PC-3 (cell line): ENCODE measurements at regions not wholly inside any gene's neighbourhood (a gene's known extent, or its start where the extent isn't known, plus 50 kb on each side); places are given as distances from the start of the nearest gene placed in this dataset.

Experiments
- ATAC-seq: fragments of 200-7000 bp; cut with Tn5 transposase; 2 replicates; pipeline ENCODE4 v1.9.1; 2020; ENCODE audit warnings: mild to moderate bottlenecking, moderate library complexity
- BruUV-seq: library from RNA; stranded (reverse); fragments of 400-500 nt; replicated peaks from 2 replicates; lab custom pipeline; 2021; lab: Mats Ljungman, UMichigan
- CTCF ChIA-PET: fragments of 300-600 bp; sonication (Branson Sonifier 250); formaldehyde crosslinking; loops from one replicate; lab custom pipeline; 2022; ENCODE audit warnings: antibody characterized with exemption; lab: Charles Lee
- POLR2A ChIA-PET: fragments of 300-600 bp; sonication (Branson Sonifier 250); formaldehyde crosslinking; loops from one replicate; lab custom pipeline; 2022; ENCODE audit warnings: antibody characterized with exemption; ENCODE audit not compliant: unreplicated experiment; lab: Charles Lee
- DNase-seq: peaks from one replicate; pipeline ENCODE4 v3.0.0-alpha.2; 2015
- H2AFZ ChIP-seq: fragments of 300-600 bp; sonication (generic); 2 replicates; pipeline ENCODE4 v1.6.0; 2016; ENCODE audit warnings: antibody characterized with exemption, low read length
- H3F3A ChIP-seq: fragments of 300-600 bp; sonication (generic); one replicate; pipeline ENCODE4 v1.6.0; 2017; ENCODE audit warnings: antibody characterized with exemption, low read length, control low read depth, mild to moderate bottlenecking; ENCODE audit not compliant: unreplicated experiment
- H3K27ac ChIP-seq: fragments of 300-600 bp; sonication (generic); 2 replicates; pipeline ENCODE4 v1.5.1; 2016; ENCODE audit warnings: mild to moderate bottlenecking, low read length
- H3K27me3 ChIP-seq: fragments of 300-600 bp; sonication (generic); 2 replicates; pipeline ENCODE4 v1.6.1; 2016; ENCODE audit warnings: low read length, mixed read lengths
- H3K36me3 ChIP-seq: fragments of 300-600 bp; sonication (generic); 2 replicates; pipeline ENCODE4 v1.6.1; 2016; ENCODE audit warnings: low read depth, mixed run types, low read length, mixed read lengths
- H3K4me1 ChIP-seq: fragments of 300-600 bp; sonication (generic); 2 replicates; pipeline ENCODE4 v1.5.1; 2016; ENCODE audit warnings: low read length; ENCODE audit not compliant: insufficient read depth
- H3K4me2 ChIP-seq: fragments of 300-600 bp; sonication (generic); 2 replicates; pipeline ENCODE4 v1.6.0; 2016; ENCODE audit warnings: low read length
- H3K4me3 ChIP-seq: fragments of 300-600 bp; sonication (generic); 2 replicates; pipeline ENCODE4 v1.5.1; 2016; ENCODE audit warnings: mild to moderate bottlenecking, low read length, mixed read lengths
- H3K79me2 ChIP-seq: fragments of 300-600 bp; sonication (generic); 2 replicates; pipeline ENCODE4 v1.6.1; 2017; ENCODE audit warnings: low read length, mixed read lengths
- H3K9ac ChIP-seq: fragments of 300-600 bp; sonication (generic); 2 replicates; pipeline ENCODE4 v1.6.0; 2016; ENCODE audit warnings: mild to moderate bottlenecking, low read length
- H3K9me2 ChIP-seq: fragments of 300-600 bp; sonication (generic); replicated peaks from 2 replicates; pipeline ENCODE4 v1.6.1; 2016; ENCODE audit warnings: mixed run types, low read length, mixed read lengths
- H3K9me3 ChIP-seq: fragments of 300-600 bp; sonication (generic); 2 replicates; pipeline ENCODE4 v1.6.1; 2016; ENCODE audit warnings: low read length, mixed read lengths
- H4K20me1 ChIP-seq: fragments of 300-600 bp; sonication (generic); 2 replicates; pipeline ENCODE4 v1.6.1; 2016; ENCODE audit warnings: low read length, mixed read lengths
- EZH2 ChIP-seq: fragments of 300-600 bp; sonication (generic); IDR thresholded peaks from one replicate; pipeline ENCODE4 v1.6.1; 2017; ENCODE audit warnings: antibody characterized with exemption, mild to moderate bottlenecking, low read length; ENCODE audit not compliant: unreplicated experiment
- EZH2phosphoT487 ChIP-seq: fragments of 300-600 bp; sonication (generic); IDR thresholded peaks from 2 replicates; pipeline ENCODE4 v1.6.1; 2018; ENCODE audit warnings: mild to moderate bottlenecking, antibody characterized with exemption, low read length, borderline replicate concordance
- intact Hi-C: fragments of 100-400 bp; cut with micrococcal nuclease; formaldehyde crosslinking; loops from 2 replicates; pipeline ENCODE4 v1.9.0; 2023
- TF ChIP-seq, protein P1 (sequence below): fragments of 300-600 bp; sonication (generic); conservative IDR thresholded peaks from 2 replicates; pipeline ENCODE4 v1.5.1; 2017; ENCODE audit warnings: antibody characterized with exemption, low read depth, mild to moderate bottlenecking, low read length

DNA sequence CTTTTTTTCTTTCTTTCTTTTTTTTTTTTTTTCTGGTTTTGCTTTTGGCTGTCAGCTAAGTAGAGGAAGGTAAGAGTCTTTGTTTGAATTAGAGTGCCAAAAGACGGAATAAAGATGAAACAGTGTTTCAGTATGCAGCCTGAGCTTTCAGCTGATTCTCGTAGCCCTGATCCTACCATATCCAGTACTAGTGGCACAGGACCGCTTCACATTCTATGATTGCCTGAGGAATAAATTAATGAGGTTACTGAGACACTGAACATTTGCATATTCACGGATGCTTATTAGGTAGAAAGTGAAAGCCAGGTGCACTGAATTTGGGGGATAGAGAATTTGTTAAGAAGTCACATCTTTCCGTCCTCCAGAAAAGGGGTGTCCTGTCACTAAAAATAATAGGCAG is 421.5 kb upstream of the POU3F3 start:
- no peaks in the 10 kb centered on the region for H3K36me3 ChIP-seq
- no TSS peak for BruUV-seq
- CTCF ChIA-PET, result no interaction called here
- DNase-seq (no peak), ATAC-seq (no peak)
- H3K4me3 ChIP-seq, result no peak overlapping the region
- H3K9me2 ChIP-seq, result no peaks in the 10 kb centered on the region
- intact Hi-C loops, result no loop called here
- H3F3A ChIP-seq, result no peaks in the 10 kb centered on the region
- no peak overlapping the region for H2AFZ ChIP-seq
- no peak overlapping the region for H3K9ac ChIP-seq
- no peak overlapping the region for H3K27ac ChIP-seq
- peaks cover 57% of the 10 kb centered on the region for H3K27me3 ChIP-seq
- H3K4me1 ChIP-seq, result no peaks in the 10 kb centered on the region
- POLR2A ChIA-PET, result no interaction called here
- TF ChIP-seq EZH2, result no peak
- TF ChIP-seq, protein P1, sequence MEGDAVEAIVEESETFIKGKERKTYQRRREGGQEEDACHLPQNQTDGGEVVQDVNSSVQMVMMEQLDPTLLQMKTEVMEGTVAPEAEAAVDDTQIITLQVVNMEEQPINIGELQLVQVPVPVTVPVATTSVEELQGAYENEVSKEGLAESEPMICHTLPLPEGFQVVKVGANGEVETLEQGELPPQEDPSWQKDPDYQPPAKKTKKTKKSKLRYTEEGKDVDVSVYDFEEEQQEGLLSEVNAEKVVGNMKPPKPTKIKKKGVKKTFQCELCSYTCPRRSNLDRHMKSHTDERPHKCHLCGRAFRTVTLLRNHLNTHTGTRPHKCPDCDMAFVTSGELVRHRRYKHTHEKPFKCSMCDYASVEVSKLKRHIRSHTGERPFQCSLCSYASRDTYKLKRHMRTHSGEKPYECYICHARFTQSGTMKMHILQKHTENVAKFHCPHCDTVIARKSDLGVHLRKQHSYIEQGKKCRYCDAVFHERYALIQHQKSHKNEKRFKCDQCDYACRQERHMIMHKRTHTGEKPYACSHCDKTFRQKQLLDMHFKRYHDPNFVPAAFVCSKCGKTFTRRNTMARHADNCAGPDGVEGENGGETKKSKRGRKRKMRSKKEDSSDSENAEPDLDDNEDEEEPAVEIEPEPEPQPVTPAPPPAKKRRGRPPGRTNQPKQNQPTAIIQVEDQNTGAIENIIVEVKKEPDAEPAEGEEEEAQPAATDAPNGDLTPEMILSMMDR, result no peak
- no peak for TF ChIP-seq EZH2phosphoT487
- no peak overlapping the region for H3K4me2 ChIP-seq
- H3K9me3 ChIP-seq, result no peaks in the 10 kb centered on the region
- no peaks in the 10 kb centered on the region for H4K20me1 ChIP-seq
- H3K79me2 ChIP-seq, result no peaks in the 10 kb centered on the region

DNA sequence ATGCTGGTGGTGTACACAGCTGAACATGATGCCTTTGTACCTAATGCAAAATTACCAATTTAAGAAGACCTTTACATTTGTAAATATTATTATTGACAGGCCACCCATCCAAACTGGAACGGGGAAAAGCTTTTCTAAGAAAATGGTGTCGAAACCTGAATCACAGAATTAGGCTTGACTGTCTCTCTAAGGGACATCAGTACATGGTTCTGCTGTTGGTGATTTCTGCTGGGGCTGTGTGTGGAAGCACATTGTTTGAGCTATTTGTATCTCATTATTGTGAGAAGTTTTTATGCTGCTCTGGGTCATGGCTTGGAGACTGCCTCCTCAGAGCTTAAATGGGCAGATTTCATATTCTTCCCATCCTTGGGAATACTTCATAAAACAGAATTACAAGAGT is 420.9 kb upstream of the POU3F3 start:
- H3K27ac ChIP-seq, result no peak overlapping the region
- intact Hi-C loops, result no loop called here
- H3K4me3 ChIP-seq, result no peak overlapping the region
- no peaks in the 10 kb centered on the region for H3K36me3 ChIP-seq
- peaks cover 57% of the 10 kb centered on the region for H3K27me3 ChIP-seq
- ChIA-PET CTCF (no interaction called here), POLR2A (no interaction called here)
- TF ChIP-seq EZH2phosphoT487 (no peak), EZH2 (no peak)
- TF ChIP-seq, protein P1, result no peak
- no TSS peak for BruUV-seq
- H3K9me2 ChIP-seq, result no peaks in the 10 kb centered on the region
- no peak overlapping the region for H3K4me2 ChIP-seq
- no peak overlapping the region for H3K9ac ChIP-seq
- DNase-seq, result no peak
- H3K9me3 ChIP-seq, result no peaks in the 10 kb centered on the region
- H3K79me2 ChIP-seq, result no peaks in the 10 kb centered on the region
- H3F3A ChIP-seq, result no peaks in the 10 kb centered on the region
- no peaks in the 10 kb centered on the region for H4K20me1 ChIP-seq
- no peak for ATAC-seq
- H2AFZ ChIP-seq, result no peak overlapping the region
- no peaks in the 10 kb centered on the region for H3K4me1 ChIP-seq

DNA sequence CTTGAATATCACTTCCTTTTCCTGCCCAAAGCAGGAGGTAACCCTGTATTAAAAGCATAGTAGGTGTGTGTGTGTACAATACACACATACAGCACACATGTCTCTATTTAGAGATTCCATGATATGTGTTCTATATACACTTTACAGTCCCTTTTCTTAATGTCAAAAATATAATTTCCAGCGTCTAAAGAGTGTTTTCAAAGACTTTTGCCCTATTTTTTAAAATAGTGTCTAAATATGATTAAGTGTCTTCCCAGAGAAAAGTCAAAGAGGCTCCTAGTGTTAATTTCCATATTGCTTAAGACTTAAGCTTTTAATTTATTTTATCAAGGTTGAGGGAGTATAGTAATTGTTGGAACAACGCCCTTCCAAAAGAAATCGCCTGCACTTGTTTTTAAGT is 420.3 kb upstream of the POU3F3 start:
- intact Hi-C loops, result no loop called here
- no peak for TF ChIP-seq EZH2phosphoT487
- TF ChIP-seq, protein P1, result no peak
- TF ChIP-seq EZH2, result no peak
- no peak overlapping the region for H2AFZ ChIP-seq
- POLR2A ChIA-PET, result no interaction called here
- no peaks in the 10 kb centered on the region for H4K20me1 ChIP-seq
- DNase-seq, result no peak
- H3F3A ChIP-seq, result no peaks in the 10 kb centered on the region
- BruUV-seq, result no TSS peak
- no peak overlapping the region for H3K4me3 ChIP-seq
- no peaks in the 10 kb centered on the region for H3K79me2 ChIP-seq
- no peaks in the 10 kb centered on the region for H3K36me3 ChIP-seq
- no peaks in the 10 kb centered on the region for H3K4me1 ChIP-seq
- no peak overlapping the region for H3K4me2 ChIP-seq
- no peak overlapping the region for H3K27ac ChIP-seq
- no peak overlapping the region for H3K9ac ChIP-seq
- no peak for ATAC-seq
- CTCF ChIA-PET, result no interaction called here
- no peaks in the 10 kb centered on the region for H3K9me2 ChIP-seq
- no peaks in the 10 kb centered on the region for H3K9me3 ChIP-seq
- H3K27me3 ChIP-seq, result peaks cover 55% of the 10 kb centered on the region
